Gastroesophageal sphincter (tissue), 4 donors: ENCODE measurements at regions not wholly inside any gene's neighbourhood (a gene's known extent, or its start where the extent isn't known, plus 50 kb on each side); places are given as distances from the start of the nearest gene placed in this dataset.

Experiments used
- ATAC-seq: fragments of 150-250 bp; one replicate; pipeline ENCODE4 v1.9.1; 2016; ENCODE audit warnings: mild to moderate bottlenecking, moderate library complexity
- H3K27ac ChIP-seq, 4 donors: fragments of 200-600 bp; sonication (generic) in 3 of 4; 1 replicate in 3 of 4; 2 replicates in 1 of 4; pipeline ENCODE4 v1.5.1; 2016 to 2019
- H3K27me3 ChIP-seq: fragments of 200-600 bp; sonication (generic); one replicate; pipeline ENCODE4 v1.5.1; 2019
- H3K36me3 ChIP-seq, 2 donors: fragments of 200-600 bp; sonication (generic); one replicate each; pipeline ENCODE4 v1.5.1; 2019; ENCODE audit warnings: control low read depth in 1 of 2
- H3K4me1 ChIP-seq, 3 donors: fragments of 200-600 bp; sonication (generic); 1 replicate in 2 of 3; 2 replicates in 1 of 3; pipeline ENCODE4 v1.5.1; 2016 to 2019; ENCODE audit warnings: control low read depth in 2 of 3
- H3K4me3 ChIP-seq, 2 donors: fragments of 200-600 bp; sonication (generic); one replicate each; pipeline ENCODE4 v1.5.1; 2019; ENCODE audit warnings: mild to moderate bottlenecking in 1 of 2, moderate library complexity in 1 of 2
- H3K9me3 ChIP-seq, 3 donors: fragments of 200-600 bp; sonication (generic); one replicate each; pipeline ENCODE4 v1.5.1; 2017 to 2019; ENCODE audit warnings: control low read depth in 2 of 3
- EP300 ChIP-seq: sonication (generic); formaldehyde crosslinking; IDR thresholded peaks from one replicate; pipeline ENCODE4 v1.6.1; 2017; ENCODE audit warnings: antibody characterized with exemption, mild to moderate bottlenecking
- POLR2A ChIP-seq, 2 donors: fragments of 450-650 bp; IDR thresholded peaks; one replicate each; pipeline ENCODE4 v1.6.1; 2017; ENCODE audit warnings: antibody characterized with exemption in 2 of 2, mild to moderate bottlenecking in 2 of 2, moderate library complexity in 1 of 2
- POLR2AphosphoS5 ChIP-seq: sonication (generic); formaldehyde crosslinking; IDR thresholded peaks from one replicate; pipeline ENCODE4 v1.6.1; 2017; ENCODE audit warnings: antibody characterized with exemption
- WGBS, 2 donors: methylation state at CpG; one replicate each; pipeline ENCODE4 v1.1.5; 2018; ENCODE audit warnings: low coverage in 1 of 2; 5-methylcytosine and 5-hydroxymethylcytosine counted together
- TF ChIP-seq, protein P1 (sequence below), 4 experiments: fragments of 200-600 bp in 2 of 4; fragments of 450-650 bp in 2 of 4; sonication (generic) in 1 of 4; IDR thresholded peaks; one replicate each; pipeline ENCODE4 v1.5.1; 2017 to 2019; ENCODE audit warnings: antibody characterized with exemption in 4 of 4, mild to moderate bottlenecking in 2 of 4, moderate library complexity in 2 of 4

DNA sequence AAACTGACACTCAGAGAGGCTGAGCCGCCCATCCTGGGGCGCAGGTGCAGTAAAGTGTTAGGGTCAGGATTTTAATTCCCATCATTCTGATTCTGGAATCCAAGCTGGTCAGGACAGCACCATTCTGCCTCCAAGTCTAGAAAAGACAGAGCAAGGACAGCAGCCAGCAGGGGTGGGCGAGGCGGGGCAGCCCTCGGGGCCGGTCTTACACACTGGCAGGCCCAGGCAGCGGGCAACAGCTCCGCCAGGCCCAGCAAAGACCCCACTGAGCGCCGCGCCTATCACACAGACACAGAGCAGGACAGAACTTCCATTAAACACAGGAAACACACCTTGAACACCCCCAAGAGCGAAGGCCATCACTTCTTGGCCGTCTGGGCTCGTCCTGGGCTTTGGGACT is 66.5 kb upstream of the RXRA start:
- Histone ChIP-seq H3K4me3 (no peak overlapping the region), H3K4me1 (peaks cover 0 to 6% (median 0%) of the 10 kb centered on the region in 3 donors), H3K36me3 (no peaks in the 10 kb centered on the region), H3K27ac (no peak overlapping the region), H3K9me3 (no peaks in the 10 kb centered on the region), H3K27me3 (peaks cover 9% of the 10 kb centered on the region)
- no peak for TF ChIP-seq POLR2AphosphoS5
- TF ChIP-seq POLR2A (IDR thresholded peaks at IDR 0.05), result no peak
- TF ChIP-seq, protein P1, sequence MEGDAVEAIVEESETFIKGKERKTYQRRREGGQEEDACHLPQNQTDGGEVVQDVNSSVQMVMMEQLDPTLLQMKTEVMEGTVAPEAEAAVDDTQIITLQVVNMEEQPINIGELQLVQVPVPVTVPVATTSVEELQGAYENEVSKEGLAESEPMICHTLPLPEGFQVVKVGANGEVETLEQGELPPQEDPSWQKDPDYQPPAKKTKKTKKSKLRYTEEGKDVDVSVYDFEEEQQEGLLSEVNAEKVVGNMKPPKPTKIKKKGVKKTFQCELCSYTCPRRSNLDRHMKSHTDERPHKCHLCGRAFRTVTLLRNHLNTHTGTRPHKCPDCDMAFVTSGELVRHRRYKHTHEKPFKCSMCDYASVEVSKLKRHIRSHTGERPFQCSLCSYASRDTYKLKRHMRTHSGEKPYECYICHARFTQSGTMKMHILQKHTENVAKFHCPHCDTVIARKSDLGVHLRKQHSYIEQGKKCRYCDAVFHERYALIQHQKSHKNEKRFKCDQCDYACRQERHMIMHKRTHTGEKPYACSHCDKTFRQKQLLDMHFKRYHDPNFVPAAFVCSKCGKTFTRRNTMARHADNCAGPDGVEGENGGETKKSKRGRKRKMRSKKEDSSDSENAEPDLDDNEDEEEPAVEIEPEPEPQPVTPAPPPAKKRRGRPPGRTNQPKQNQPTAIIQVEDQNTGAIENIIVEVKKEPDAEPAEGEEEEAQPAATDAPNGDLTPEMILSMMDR (IDR thresholded peaks at IDR 0.05), result no peak
- TF ChIP-seq EP300, result no peak
- no peak for ATAC-seq
- 73% methylated on average over 3 of the region's 14 CpGs; no CpG with 5 or more reads in 1 of the 2 donors for WGBS, 2 donors

DNA sequence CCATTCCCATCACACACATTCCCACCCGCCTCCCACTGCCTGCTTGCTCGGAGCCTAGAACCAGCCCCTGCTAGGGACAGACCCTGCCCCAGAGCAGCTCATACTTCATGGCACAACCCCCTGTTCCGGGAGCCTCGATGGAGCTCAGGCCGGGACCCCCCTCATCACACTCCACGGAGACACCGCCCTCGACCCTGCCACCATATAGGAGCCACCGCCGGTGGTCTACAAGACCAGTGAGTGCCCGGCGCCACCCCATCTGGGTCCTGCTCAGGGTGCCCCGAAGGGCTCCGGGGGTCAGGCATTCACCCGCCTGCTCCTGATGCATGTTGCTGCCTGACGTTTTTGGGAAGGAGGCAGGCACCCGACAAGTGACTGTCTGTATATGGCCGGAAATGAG is 65.5 kb upstream of the RXRA start:
- Histone ChIP-seq H3K36me3 (no peaks in the 10 kb centered on the region), H3K9me3 (no peaks in the 10 kb centered on the region), H3K4me3 (no peak overlapping the region), H3K27me3 (peaks cover 20% of the 10 kb centered on the region), H3K27ac (no peak overlapping the region), H3K4me1 (peaks cover 0 to 6% (median 0%) of the 10 kb centered on the region in 3 donors)
- ATAC-seq, result no peak
- no peak for TF ChIP-seq EP300
- TF ChIP-seq POLR2A (IDR thresholded peaks at IDR 0.05), result no peak
- TF ChIP-seq, protein P1 (IDR thresholded peaks at IDR 0.05), result no peak
- TF ChIP-seq POLR2AphosphoS5, result no peak
- WGBS, 2 donors, result 75% methylated on average over 2 of the region's 18 CpGs; no CpG with 5 or more reads in 1 of the 2 donors

DNA sequence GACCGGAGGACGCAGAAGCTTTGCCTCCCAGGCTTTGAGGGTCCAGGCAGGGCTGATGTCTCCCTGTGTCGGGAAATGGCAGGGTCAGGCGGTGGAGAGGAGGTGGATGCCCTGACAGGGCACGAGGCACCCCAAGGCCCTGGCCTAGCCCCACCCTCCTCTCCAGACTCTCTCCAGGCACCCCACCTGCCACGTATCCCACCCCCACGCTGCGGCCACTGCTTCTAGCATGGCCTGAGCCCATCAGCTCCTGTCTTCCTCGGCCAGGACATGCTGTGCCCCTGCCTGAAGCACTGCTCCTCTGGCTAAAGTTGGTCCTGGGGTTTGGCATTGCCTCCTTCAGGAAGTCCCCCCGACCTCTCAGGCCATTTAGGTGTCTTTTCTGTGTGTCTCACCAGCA is 64.2 kb upstream of the RXRA start:
- Histone ChIP-seq H3K4me3 (no peak overlapping the region), H3K9me3 (no peaks in the 10 kb centered on the region), H3K4me1 (peaks cover 0 to 6% (median 0%) of the 10 kb centered on the region in 3 donors), H3K27me3 (peaks cover 21% of the 10 kb centered on the region), H3K36me3 (no peaks in the 10 kb centered on the region), H3K27ac (no peak overlapping the region)
- WGBS, 2 donors, result 83 to 100% methylated on average over 1 to 2 of the region's 10 CpGs
- ATAC-seq, result no peak
- TF ChIP-seq POLR2A (IDR thresholded peaks at IDR 0.05) (no peak), EP300 (no peak), POLR2AphosphoS5 (no peak)
- TF ChIP-seq, protein P1 (IDR thresholded peaks at IDR 0.05), result no peak

DNA sequence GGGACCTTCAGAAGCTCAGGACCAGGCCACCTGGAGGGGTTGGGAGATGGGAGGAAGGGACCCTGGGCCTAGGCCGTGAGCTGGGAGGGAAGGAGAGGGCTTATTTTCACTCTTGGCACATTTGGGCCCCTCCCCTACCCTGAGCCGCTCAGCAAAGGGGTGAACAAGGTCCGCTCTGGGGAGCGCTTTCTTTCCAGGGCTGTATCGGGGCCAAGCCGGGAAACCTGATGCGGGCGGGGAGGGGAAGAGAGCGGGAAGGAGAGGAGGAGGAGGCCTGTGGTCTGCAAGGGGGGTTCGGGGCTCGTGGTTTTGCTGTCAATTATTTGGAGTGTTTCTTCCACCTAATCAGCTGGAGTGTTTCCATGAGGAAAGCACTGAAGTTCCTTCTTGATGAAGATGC is 62.7 kb upstream of the RXRA start:
- TF ChIP-seq POLR2AphosphoS5, result no peak
- TF ChIP-seq, protein P1 (IDR thresholded peaks at IDR 0.05), result no peak
- TF ChIP-seq POLR2A (IDR thresholded peaks at IDR 0.05), result no peak
- no peak for TF ChIP-seq EP300
- no peaks in the 10 kb centered on the region for H3K36me3 ChIP-seq
- peaks cover 0 to 6% (median 0%) of the 10 kb centered on the region in 3 donors for H3K4me1 ChIP-seq
- H3K27me3 ChIP-seq, result peaks cover 21% of the 10 kb centered on the region
- H3K27ac ChIP-seq, result no peak overlapping the region
- no peak overlapping the region for H3K4me3 ChIP-seq
- H3K9me3 ChIP-seq, result no peaks in the 10 kb centered on the region
- no peak for ATAC-seq
- whole genome bisulfite sequencing, 2 donors, result 50% methylated on average over 2 of the region's 11 CpGs; no CpG with 5 or more reads in 1 of the 2 donors

DNA sequence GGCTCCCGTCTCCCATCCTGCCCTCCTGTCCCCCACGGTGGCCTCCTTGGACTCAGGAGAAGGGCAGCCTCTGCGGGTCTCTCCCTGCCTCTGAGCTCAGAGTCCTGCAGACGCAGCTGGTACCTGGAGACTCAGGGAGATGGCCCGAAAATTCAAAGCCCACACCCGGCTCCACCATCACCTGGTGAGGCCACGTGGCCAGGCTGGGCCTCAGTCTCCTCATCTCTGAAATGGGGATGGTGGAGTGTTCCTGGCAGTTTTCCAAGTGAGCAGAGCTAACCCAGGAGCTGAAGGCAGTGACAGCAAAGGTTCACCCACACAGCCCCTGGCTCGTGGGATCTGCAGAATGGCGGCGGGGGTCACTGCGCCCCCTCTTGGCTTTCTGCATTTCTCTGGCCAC is 62.1 kb upstream of the RXRA start:
- no peak for ATAC-seq
- no CpG with 5 or more reads among the region's 11 CpGs for WGBS, 2 donors
- Histone ChIP-seq H3K4me3 (no peak overlapping the region), H3K27me3 (peaks cover 21% of the 10 kb centered on the region), H3K36me3 (no peaks in the 10 kb centered on the region), H3K4me1 (peaks cover 0 to under 1% (median 0%) of the 10 kb centered on the region in 3 donors), H3K27ac (no peak overlapping the region), H3K9me3 (no peaks in the 10 kb centered on the region)
- TF ChIP-seq, protein P1 (IDR thresholded peaks at IDR 0.05), result no peak
